ENCODE measurements at regions not wholly inside any gene's neighbourhood (a gene's known extent, or its start where the extent isn't known, plus 50 kb on each side); places are given as distances from the start of the nearest gene placed in this dataset.

DNA sequence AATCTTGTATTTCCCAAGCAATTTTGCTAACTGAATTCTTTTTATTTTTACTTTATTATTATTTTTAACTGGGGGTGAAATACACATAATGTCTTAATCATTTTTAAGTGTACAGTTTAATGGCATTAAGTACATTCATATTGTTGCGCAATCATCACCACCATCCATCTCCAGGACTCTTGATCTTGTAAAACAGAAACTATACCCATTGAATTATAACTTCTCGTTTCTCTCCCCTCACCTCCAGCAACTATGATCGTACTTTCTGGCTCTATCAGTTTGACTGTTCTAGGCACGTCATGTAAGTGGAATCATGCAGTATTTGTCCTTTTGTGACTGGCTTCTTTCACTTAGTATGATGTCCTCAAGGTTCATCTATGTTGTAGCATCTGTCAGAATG lies 108.8 kb downstream of the ARL5B start:
- Histone ChIP-seq H2AK5ac (ENCODE audit: low read depth, low read length) (no peak overlapping the region), H3K27me3 (ENCODE audit: control insufficient read depth in 3 of 3, insufficient read depth in 3 of 3, low read depth in 1 of 3, low read length in 3 of 3) (no peaks in the 10 kb centered on the region), H2BK12ac (ENCODE audit: low read length) (no peak overlapping the region), H3K18ac (ENCODE audit: low read length) (no peak overlapping the region), H2AFZ (ENCODE audit: low read length) (no peak overlapping the region), H2BK15ac (ENCODE audit: low read length) (no peak overlapping the region), H4K91ac (ENCODE audit: low read depth, low read length, poor library complexity) (no peak overlapping the region), H3K9ac (ENCODE audit: low read depth, low read length, poor library complexity) (no peak overlapping the region), H3K23ac (ENCODE audit: low read depth, low read length, poor library complexity) (no peak overlapping the region), H3K14ac (ENCODE audit: low read length) (no peak overlapping the region), H3K4me3 (ENCODE audit: low read length in 2 of 2) (no peak overlapping the region), H3K9me3 (replicated peaks in 1 of 2; ENCODE audit: control insufficient read depth in 2 of 2, insufficient read depth in 1 of 2, low read depth in 1 of 2, low read length in 2 of 2) (no peaks in the 10 kb centered on the region), H2BK120ac (ENCODE audit: low read depth, low read length) (no peak overlapping the region), H3K4ac (ENCODE audit: low read length) (no peak overlapping the region), H3K36me3 (replicated peaks in 1 of 2; ENCODE audit: control insufficient read depth in 2 of 2, insufficient read depth in 2 of 2, low read length in 2 of 2) (no peaks in the 10 kb centered on the region), H3K4me2 (ENCODE audit: insufficient read depth, low read length, poor library complexity, severe bottlenecking) (no peak overlapping the region), H3K4me1 (ENCODE audit: control insufficient read depth in 2 of 2, insufficient read depth in 1 of 2, low read depth in 1 of 2, low read length in 2 of 2) (no peaks in the 10 kb centered on the region), H4K8ac (ENCODE audit: low read depth, low read length) (no peak overlapping the region), H2BK5ac (ENCODE audit: low read length) (no peak overlapping the region), H3K27ac (replicated peaks; ENCODE audit: low read length) (no peak overlapping the region), H3K79me1 (ENCODE audit: low read depth, low read length) (no peaks in the 10 kb centered on the region)
- no CpG with 5 or more reads among the region's 4 CpGs for WGBS, 2 donors (ENCODE audit: extremely low coverage in 2 of 2, insufficient read length in 2 of 2, insufficient replicate concordance in 1 of 2)
- DNase-seq (ENCODE audit: low spot score): no peak

DNA sequence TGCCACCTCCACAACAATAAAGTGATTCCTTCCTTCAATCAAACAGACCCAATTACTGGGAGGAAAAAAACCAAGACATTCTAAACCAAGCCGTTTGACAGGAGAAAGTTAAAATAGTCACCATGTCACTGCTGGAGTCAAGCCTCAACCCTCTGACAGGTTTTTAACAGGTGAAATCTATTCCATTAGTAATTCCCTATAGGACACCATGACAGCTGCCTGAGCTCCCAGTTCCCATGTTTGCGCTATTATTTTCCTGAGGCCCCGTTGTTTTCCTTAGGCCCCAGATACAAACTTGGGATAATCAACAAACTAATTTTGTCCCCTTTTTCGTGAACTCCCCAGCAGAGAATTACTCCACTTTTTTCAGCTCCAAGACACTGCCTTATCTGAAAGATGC lies 113.9 kb downstream of the ARL5B start:
- no peak overlapping the region for H3K23ac ChIP-seq (ENCODE audit: low read depth, low read length, poor library complexity)
- no peaks in the 10 kb centered on the region for H3K27me3 ChIP-seq (ENCODE audit: control insufficient read depth in 3 of 3, insufficient read depth in 3 of 3, low read depth in 1 of 3, low read length in 3 of 3)
- no peak overlapping the region for H3K4me3 ChIP-seq (ENCODE audit: low read length in 2 of 2)
- no peak overlapping the region for H2BK12ac ChIP-seq (ENCODE audit: low read length)
- H4K91ac ChIP-seq (ENCODE audit: low read depth, low read length, poor library complexity): no peak overlapping the region
- H3K9ac ChIP-seq (ENCODE audit: low read depth, low read length, poor library complexity): no peak overlapping the region
- no peak for DNase-seq (ENCODE audit: low spot score)
- H3K14ac ChIP-seq (ENCODE audit: low read length): no peak overlapping the region
- H3K4me2 ChIP-seq (ENCODE audit: insufficient read depth, low read length, poor library complexity, severe bottlenecking): no peak overlapping the region
- no peak overlapping the region for H2BK120ac ChIP-seq (ENCODE audit: low read depth, low read length)
- no peaks in the 10 kb centered on the region for H3K4me1 ChIP-seq (ENCODE audit: control insufficient read depth in 2 of 2, insufficient read depth in 1 of 2, low read depth in 1 of 2, low read length in 2 of 2)
- H3K79me1 ChIP-seq (ENCODE audit: low read depth, low read length): no peaks in the 10 kb centered on the region
- no peaks in the 10 kb centered on the region for H3K9me3 ChIP-seq (replicated peaks in 1 of 2; ENCODE audit: control insufficient read depth in 2 of 2, insufficient read depth in 1 of 2, low read depth in 1 of 2, low read length in 2 of 2)
- no peak overlapping the region for H3K27ac ChIP-seq (replicated peaks; ENCODE audit: low read length)
- no peak overlapping the region for H2AK5ac ChIP-seq (ENCODE audit: low read depth, low read length)
- H2BK5ac ChIP-seq (ENCODE audit: low read length): no peak overlapping the region
- no CpG with 5 or more reads among the region's 4 CpGs for WGBS, 2 donors (ENCODE audit: extremely low coverage in 2 of 2, insufficient read length in 2 of 2, insufficient replicate concordance in 1 of 2)
- H2AFZ ChIP-seq (ENCODE audit: low read length): no peak overlapping the region
- H4K8ac ChIP-seq (ENCODE audit: low read depth, low read length): no peak overlapping the region
- no peak overlapping the region for H3K4ac ChIP-seq (ENCODE audit: low read length)
- no peak overlapping the region for H3K18ac ChIP-seq (ENCODE audit: low read length)
- no peaks in the 10 kb centered on the region for H3K36me3 ChIP-seq (replicated peaks in 1 of 2; ENCODE audit: control insufficient read depth in 2 of 2, insufficient read depth in 2 of 2, low read length in 2 of 2)
- H2BK15ac ChIP-seq (ENCODE audit: low read length): no peak overlapping the region

DNA sequence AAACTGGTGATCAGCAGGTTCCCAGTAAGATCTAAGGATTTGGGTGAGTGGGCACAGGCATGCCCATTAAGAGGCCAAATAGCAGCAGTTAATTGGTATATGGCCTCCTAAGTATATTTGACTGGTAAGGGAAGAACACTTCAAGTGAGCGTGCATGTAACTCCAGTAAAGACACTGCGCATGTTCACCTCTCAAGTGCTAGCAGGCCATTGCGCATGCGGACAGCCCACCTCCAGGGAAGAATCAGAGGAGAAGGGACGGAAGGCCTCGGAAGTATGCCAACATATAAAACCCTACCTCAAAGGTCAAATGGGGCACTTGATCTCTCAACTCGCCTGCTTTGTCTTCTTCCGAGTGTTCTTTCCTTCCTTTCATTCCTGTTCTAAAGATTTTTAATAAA lies 118.0 kb downstream of the ARL5B start:
- no peak overlapping the region for H3K23ac ChIP-seq (ENCODE audit: low read depth, low read length, poor library complexity)
- no peak overlapping the region for H4K91ac ChIP-seq (ENCODE audit: low read depth, low read length, poor library complexity)
- no peak overlapping the region for H2BK5ac ChIP-seq (ENCODE audit: low read length)
- H3K79me1 ChIP-seq (ENCODE audit: low read depth, low read length): no peaks in the 10 kb centered on the region
- no peak for DNase-seq (ENCODE audit: low spot score)
- H2BK15ac ChIP-seq (ENCODE audit: low read length): no peak overlapping the region
- H2BK12ac ChIP-seq (ENCODE audit: low read length): no peak overlapping the region
- no peak overlapping the region for H2AK5ac ChIP-seq (ENCODE audit: low read depth, low read length)
- no peak overlapping the region for H3K18ac ChIP-seq (ENCODE audit: low read length)
- H3K4me1 ChIP-seq (ENCODE audit: control insufficient read depth in 2 of 2, insufficient read depth in 1 of 2, low read depth in 1 of 2, low read length in 2 of 2): no peaks in the 10 kb centered on the region
- H3K27ac ChIP-seq (replicated peaks; ENCODE audit: low read length): no peak overlapping the region
- H3K27me3 ChIP-seq (ENCODE audit: control insufficient read depth in 3 of 3, insufficient read depth in 3 of 3, low read depth in 1 of 3, low read length in 3 of 3): no peaks in the 10 kb centered on the region
- H2AFZ ChIP-seq (ENCODE audit: low read length): no peak overlapping the region
- H3K9me3 ChIP-seq (replicated peaks in 1 of 2; ENCODE audit: control insufficient read depth in 2 of 2, insufficient read depth in 1 of 2, low read depth in 1 of 2, low read length in 2 of 2): no peaks in the 10 kb centered on the region
- no peak overlapping the region for H3K4me3 ChIP-seq (ENCODE audit: low read length in 2 of 2)
- H3K4me2 ChIP-seq (ENCODE audit: insufficient read depth, low read length, poor library complexity, severe bottlenecking): no peak overlapping the region
- H3K14ac ChIP-seq (ENCODE audit: low read length): no peak overlapping the region
- no CpG with 5 or more reads among the region's 8 CpGs for WGBS, 2 donors (ENCODE audit: extremely low coverage in 2 of 2, insufficient read length in 2 of 2, insufficient replicate concordance in 1 of 2)
- no peak overlapping the region for H3K4ac ChIP-seq (ENCODE audit: low read length)
- H2BK120ac ChIP-seq (ENCODE audit: low read depth, low read length): no peak overlapping the region
- no peak overlapping the region for H3K9ac ChIP-seq (ENCODE audit: low read depth, low read length, poor library complexity)
- H4K8ac ChIP-seq (ENCODE audit: low read depth, low read length): no peak overlapping the region
- H3K36me3 ChIP-seq (replicated peaks in 1 of 2; ENCODE audit: control insufficient read depth in 2 of 2, insufficient read depth in 2 of 2, low read length in 2 of 2): no peaks in the 10 kb centered on the region

DNA sequence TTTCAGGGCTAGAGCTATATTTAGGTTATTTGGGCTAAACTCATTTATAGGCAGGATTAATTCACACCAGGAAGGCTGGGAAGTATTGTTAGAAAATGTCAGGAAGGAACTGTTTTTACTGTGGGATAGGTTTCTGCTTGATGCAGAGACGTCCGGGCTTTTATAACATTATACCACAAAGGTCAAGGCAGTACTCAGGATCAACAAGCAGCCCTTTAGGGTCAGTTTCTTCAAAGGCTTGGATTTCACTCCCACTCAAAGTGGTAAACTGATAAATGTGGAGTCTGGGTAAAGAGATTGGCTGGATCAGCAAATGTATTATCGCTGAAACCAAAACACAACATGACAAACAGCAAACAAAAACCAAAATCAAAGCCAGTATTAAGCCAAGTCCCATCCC lies 127.2 kb downstream of the ARL5B start:
- H3K14ac ChIP-seq (ENCODE audit: low read length): no peak overlapping the region
- H3K27me3 ChIP-seq (ENCODE audit: control insufficient read depth in 3 of 3, insufficient read depth in 3 of 3, low read depth in 1 of 3, low read length in 3 of 3): no peaks in the 10 kb centered on the region
- H2AK5ac ChIP-seq (ENCODE audit: low read depth, low read length): no peak overlapping the region
- no peak overlapping the region for H3K18ac ChIP-seq (ENCODE audit: low read length)
- H2BK120ac ChIP-seq (ENCODE audit: low read depth, low read length): no peak overlapping the region
- H3K27ac ChIP-seq (replicated peaks; ENCODE audit: low read length): no peak overlapping the region
- H3K9ac ChIP-seq (ENCODE audit: low read depth, low read length, poor library complexity): no peak overlapping the region
- no peaks in the 10 kb centered on the region for H3K4me1 ChIP-seq (ENCODE audit: control insufficient read depth in 2 of 2, insufficient read depth in 1 of 2, low read depth in 1 of 2, low read length in 2 of 2)
- no peak overlapping the region for H4K91ac ChIP-seq (ENCODE audit: low read depth, low read length, poor library complexity)
- no peak overlapping the region for H2BK12ac ChIP-seq (ENCODE audit: low read length)
- H3K9me3 ChIP-seq (replicated peaks in 1 of 2; ENCODE audit: control insufficient read depth in 2 of 2, insufficient read depth in 1 of 2, low read depth in 1 of 2, low read length in 2 of 2): no peaks in the 10 kb centered on the region
- no peak overlapping the region for H2BK15ac ChIP-seq (ENCODE audit: low read length)
- no peak overlapping the region for H2AFZ ChIP-seq (ENCODE audit: low read length)
- no peak overlapping the region for H3K4me2 ChIP-seq (ENCODE audit: insufficient read depth, low read length, poor library complexity, severe bottlenecking)
- no peak overlapping the region for H3K4ac ChIP-seq (ENCODE audit: low read length)
- no peaks in the 10 kb centered on the region for H3K36me3 ChIP-seq (replicated peaks in 1 of 2; ENCODE audit: control insufficient read depth in 2 of 2, insufficient read depth in 2 of 2, low read length in 2 of 2)
- no CpG with 5 or more reads among the region's 3 CpGs for whole genome bisulfite sequencing, 2 donors (ENCODE audit: extremely low coverage in 2 of 2, insufficient read length in 2 of 2, insufficient replicate concordance in 1 of 2)
- DNase-seq (ENCODE audit: low spot score): no peak
- H3K23ac ChIP-seq (ENCODE audit: low read depth, low read length, poor library complexity): no peak overlapping the region
- H4K8ac ChIP-seq (ENCODE audit: low read depth, low read length): no peak overlapping the region
- no peak overlapping the region for H3K4me3 ChIP-seq (ENCODE audit: low read length in 2 of 2)
- no peak overlapping the region for H2BK5ac ChIP-seq (ENCODE audit: low read length)
- H3K79me1 ChIP-seq (ENCODE audit: low read depth, low read length): no peaks in the 10 kb centered on the region

Measured in neuronal stem cell (in vitro differentiated cells).